Spleen (tissue), 11 donors: ENCODE measurements at regions not wholly inside any gene's neighbourhood (a gene's known extent, or its start where the extent isn't known, plus 50 kb on each side); places are given as distances from the start of the nearest gene placed in this dataset.

Source experiments
- DNase-seq: peaks from one replicate; pipeline ENCODE4 v3.0.0-alpha.2; 2020
- H3K27ac ChIP-seq, 8 donors: fragments of 200-600 bp; sonication (generic) in 7 of 8; 1 replicate in 4 of 8; 2 replicates in 4 of 8; pipeline versions ENCODE4 v1.5.0 to v1.8.0; 2016 to 2021; ENCODE audit warnings: inconsistent platforms in 4 of 8, mild to moderate bottlenecking in 4 of 8, moderate library complexity in 1 of 8
- H3K27me3 ChIP-seq, 7 donors: fragments of 200-600 bp; sonication (generic) in 6 of 7; replicated peaks in 1 of 7; 1 replicate in 4 of 7; 2 replicates in 3 of 7; pipeline versions ENCODE4 v1.5.0 to v1.8.0; 2016 to 2021; ENCODE audit warnings: inconsistent platforms in 3 of 7, mild to moderate bottlenecking in 1 of 7
- H3K36me3 ChIP-seq, 6 donors: fragments of 200-600 bp; sonication (generic) in 5 of 6; 1 replicate in 4 of 6; 2 replicates in 2 of 6; pipeline versions ENCODE4 v1.5.0 to v1.8.0; 2016 to 2021; ENCODE audit warnings: inconsistent platforms in 2 of 6
- H3K4me1 ChIP-seq, 6 donors: fragments of 200-600 bp; sonication (generic) in 5 of 6; 1 replicate in 3 of 6; 2 replicates in 3 of 6; pipeline versions ENCODE4 v1.5.0 to v1.8.0; 2016 to 2021; ENCODE audit warnings: inconsistent platforms in 3 of 6
- H3K4me3 ChIP-seq, 8 donors: fragments of 200-600 bp; sonication (generic) in 7 of 8; 1 replicate in 4 of 8; 2 replicates in 4 of 8; pipeline versions ENCODE4 v1.5.0 to v1.8.0; 2016 to 2021; ENCODE audit warnings: inconsistent platforms in 4 of 8, mild to moderate bottlenecking in 4 of 8, moderate library complexity in 2 of 8
- H3K9me3 ChIP-seq, 8 donors: fragments of 200-600 bp; sonication (generic) in 7 of 8; 1 replicate in 4 of 8; 2 replicates in 4 of 8; pipeline versions ENCODE4 v1.5.0 to v1.8.0; 2016 to 2021; ENCODE audit warnings: inconsistent platforms in 4 of 8
- POLR2A ChIP-seq, 3 donors: fragments of 450-650 bp; IDR thresholded peaks; one replicate each; pipeline ENCODE4 v1.5.1; 2017; ENCODE audit warnings: antibody characterized with exemption in 3 of 3, mild to moderate bottlenecking in 1 of 3
- POLR2AphosphoS5 ChIP-seq, 3 donors: sonication (generic); formaldehyde crosslinking; IDR thresholded peaks; one replicate each; pipeline ENCODE4 v1.5.1; 2017; ENCODE audit warnings: antibody characterized with exemption in 3 of 3
- WGBS, 5 donors: extraction: QIAGEN DNeasy Blood & Tissue Kit in 3 of 5; methylation state at CpG; one replicate each; pipeline versions ENCODE4 v1.1.5 to v1.1.7; 2013 to 2018; 5-methylcytosine and 5-hydroxymethylcytosine counted together
- intact Hi-C: fragments of 100-400 bp; cut with DNase I; formaldehyde crosslinking; loops from one replicate; pipeline ENCODE4 v1.15.0; 2023; ENCODE audit warnings: low total_unique reads
- TF ChIP-seq, protein P1 (sequence below), 11 experiments: fragments of 200-600 bp in 7 of 11; fragments of 450-650 bp in 4 of 11; sonication (generic) in 4 of 11; IDR thresholded peaks in 8 of 11; conservative IDR thresholded peaks in 3 of 11; 1 replicate in 7 of 11; 2 replicates in 4 of 11; pipeline versions ENCODE4 v1.4.0 to v1.8.0; 2016 to 2021; ENCODE audit warnings: antibody characterized with exemption in 11 of 11, inconsistent platforms in 4 of 11, mild to moderate bottlenecking in 1 of 11
- donor health status: healthy with polysubstance abuse.
- donor health status: DM: no; HTN: no; CAD: no; lungs with moderate emphysema.
- donor health status: DM: no; HTN: no; CAD: no.
- donor health status: Bipolar disorder and iron deficiency.
- donor health status: healthy.
- donor health status: DM: no; HTN: no; CAD: no.
- donor health status: DM: yes; HTN: yes; CAD: no.

DNA sequence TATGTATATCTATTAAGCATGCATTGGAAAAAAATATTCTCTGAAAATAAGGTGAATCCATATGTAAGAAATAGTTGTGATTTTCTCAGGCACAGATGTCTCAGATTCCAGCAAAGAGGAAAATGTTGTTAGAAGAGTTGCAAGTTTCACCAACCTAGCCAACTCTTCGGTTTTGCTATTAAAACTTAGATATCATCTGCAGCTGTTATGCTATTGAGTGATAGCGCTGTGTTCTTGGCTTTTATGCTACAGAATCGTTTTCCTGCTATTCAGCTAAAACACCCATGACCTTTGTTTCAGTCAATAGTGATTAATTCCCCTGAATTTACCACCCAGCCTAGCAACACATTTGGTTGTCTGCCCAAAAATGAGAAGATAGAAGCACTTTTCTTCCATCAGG, 795.6 kb upstream of the ANO3 start:
- intact Hi-C loops = no loop called here
- no peak for DNase-seq
- H3K9me3 ChIP-seq = peaks cover 0 to 5% (median 0%) of the 10 kb centered on the region in 8 donors
- H3K4me1 ChIP-seq = no peaks in the 10 kb centered on the region
- no peaks in the 10 kb centered on the region for H3K36me3 ChIP-seq
- no peak overlapping the region for H3K27ac ChIP-seq
- H3K27me3 ChIP-seq = no peaks in the 10 kb centered on the region
- H3K4me3 ChIP-seq = no peak overlapping the region
- TF ChIP-seq POLR2AphosphoS5 (IDR thresholded peaks at IDR 0.05) = no peak
- TF ChIP-seq, protein P1, sequence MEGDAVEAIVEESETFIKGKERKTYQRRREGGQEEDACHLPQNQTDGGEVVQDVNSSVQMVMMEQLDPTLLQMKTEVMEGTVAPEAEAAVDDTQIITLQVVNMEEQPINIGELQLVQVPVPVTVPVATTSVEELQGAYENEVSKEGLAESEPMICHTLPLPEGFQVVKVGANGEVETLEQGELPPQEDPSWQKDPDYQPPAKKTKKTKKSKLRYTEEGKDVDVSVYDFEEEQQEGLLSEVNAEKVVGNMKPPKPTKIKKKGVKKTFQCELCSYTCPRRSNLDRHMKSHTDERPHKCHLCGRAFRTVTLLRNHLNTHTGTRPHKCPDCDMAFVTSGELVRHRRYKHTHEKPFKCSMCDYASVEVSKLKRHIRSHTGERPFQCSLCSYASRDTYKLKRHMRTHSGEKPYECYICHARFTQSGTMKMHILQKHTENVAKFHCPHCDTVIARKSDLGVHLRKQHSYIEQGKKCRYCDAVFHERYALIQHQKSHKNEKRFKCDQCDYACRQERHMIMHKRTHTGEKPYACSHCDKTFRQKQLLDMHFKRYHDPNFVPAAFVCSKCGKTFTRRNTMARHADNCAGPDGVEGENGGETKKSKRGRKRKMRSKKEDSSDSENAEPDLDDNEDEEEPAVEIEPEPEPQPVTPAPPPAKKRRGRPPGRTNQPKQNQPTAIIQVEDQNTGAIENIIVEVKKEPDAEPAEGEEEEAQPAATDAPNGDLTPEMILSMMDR (IDR thresholded peaks at IDR 0.05 in 8 of 11, conservative IDR thresholded peaks at IDR 0.05 in 3 of 11) = no peak
- TF ChIP-seq POLR2A (IDR thresholded peaks at IDR 0.05) = no peak
- 41 to 64% (median 47%) methylated on average over 3 of the region's 3 CpGs for WGBS, 5 donors

DNA sequence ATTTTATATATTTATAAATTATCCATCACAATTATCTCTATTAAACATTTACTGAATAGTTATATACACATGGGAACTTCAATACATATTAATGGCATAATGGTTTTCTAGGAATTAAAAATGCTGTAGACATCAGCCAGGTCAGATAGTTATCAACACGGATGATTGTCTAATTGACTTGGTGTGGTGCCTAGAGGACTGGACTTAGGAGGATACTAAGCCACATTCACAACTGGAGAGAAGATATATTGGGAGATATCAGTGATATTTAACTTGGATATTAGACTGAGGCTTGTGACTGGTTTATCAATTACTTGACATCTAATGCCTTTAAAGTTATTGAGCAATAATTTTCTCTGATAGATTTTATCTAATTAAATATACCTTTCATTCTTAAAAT, 794.5 kb upstream of the ANO3 start:
- intact Hi-C loops = no loop called here
- WGBS, 5 donors = 54 to 90% (median 86%) methylated on average over 1 of the region's 1 CpG

DNA sequence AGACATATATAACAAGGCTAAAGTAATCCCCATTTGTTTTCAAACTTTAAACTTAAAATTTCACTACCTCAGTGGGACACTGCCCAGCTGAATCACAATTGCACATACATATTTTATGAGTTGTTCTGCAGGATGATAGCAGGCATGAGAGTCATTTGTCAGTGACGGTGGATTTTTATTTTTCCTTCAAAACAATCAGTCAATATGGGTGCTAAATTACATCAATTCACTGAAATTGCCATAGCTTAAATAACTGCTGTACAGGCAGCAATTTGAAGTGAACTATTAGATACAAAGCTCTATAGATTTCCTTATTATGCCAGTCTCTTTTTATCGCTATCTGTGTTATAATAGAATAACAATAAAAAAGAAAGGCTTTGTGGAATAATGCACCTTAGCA, 784.6 kb upstream of the ANO3 start:
- intact Hi-C loops = no loop called here
- H3K9me3 ChIP-seq = peaks cover 0 to 3% (median 0%) of the 10 kb centered on the region in 8 donors
- no peak for DNase-seq
- 82 to 95% (median 90%) methylated on average over 2 of the region's 2 CpGs for WGBS, 5 donors
- no peak overlapping the region for H3K27ac ChIP-seq
- no peaks in the 10 kb centered on the region for H3K27me3 ChIP-seq
- H3K36me3 ChIP-seq = no peaks in the 10 kb centered on the region
- H3K4me1 ChIP-seq = no peaks in the 10 kb centered on the region
- no peak for TF ChIP-seq POLR2AphosphoS5 (IDR thresholded peaks at IDR 0.05)
- TF ChIP-seq, protein P1 (IDR thresholded peaks at IDR 0.05 in 8 of 11, conservative IDR thresholded peaks at IDR 0.05 in 3 of 11) = no peak
- TF ChIP-seq POLR2A (IDR thresholded peaks at IDR 0.05) = no peak
- no peak overlapping the region for H3K4me3 ChIP-seq

More for the DNA sequence above, 794.5 kb upstream of the ANO3 start:
- Histone ChIP-seq H3K9me3 (peaks cover 0 to 5% (median 0%) of the 10 kb centered on the region in 8 donors), H3K27me3 (no peaks in the 10 kb centered on the region), H3K27ac (no peak overlapping the region), H3K4me1 (no peaks in the 10 kb centered on the region), H3K36me3 (no peaks in the 10 kb centered on the region), H3K4me3 (no peak overlapping the region)
- no peak for TF ChIP-seq POLR2AphosphoS5 (IDR thresholded peaks at IDR 0.05)
- TF ChIP-seq, protein P1 (IDR thresholded peaks at IDR 0.05 in 8 of 11, conservative IDR thresholded peaks at IDR 0.05 in 3 of 11) = no peak
- no peak for TF ChIP-seq POLR2A (IDR thresholded peaks at IDR 0.05)
- no peak for DNase-seq

DNA sequence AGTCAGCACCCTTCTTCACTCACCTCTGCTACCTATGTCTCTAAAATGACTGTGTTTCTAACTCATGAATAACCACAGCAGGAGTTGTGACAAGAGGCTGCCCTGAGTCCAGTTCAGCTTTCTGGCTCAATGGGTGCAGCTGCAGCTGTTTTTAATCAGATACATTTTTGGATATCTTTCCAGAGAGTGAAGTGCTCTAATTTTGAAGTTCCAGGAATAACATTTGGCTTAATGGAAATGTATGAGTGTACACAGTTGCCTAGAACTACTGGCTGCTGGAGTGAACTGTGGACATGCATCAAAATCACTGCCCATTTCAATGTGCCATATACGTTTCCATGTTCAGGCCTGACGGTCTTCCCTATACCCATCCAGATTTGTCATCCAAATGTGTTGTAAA, 769.5 kb upstream of the ANO3 start:
- Histone ChIP-seq H3K9me3 (peaks cover 0 to 5% (median 0%) of the 10 kb centered on the region in 8 donors), H3K36me3 (no peaks in the 10 kb centered on the region), H3K4me3 (no peak overlapping the region), H3K4me1 (no peaks in the 10 kb centered on the region), H3K27me3 (no peaks in the 10 kb centered on the region), H3K27ac (no peak overlapping the region)
- WGBS, 5 donors = 68 to 81% (median 76%) methylated on average over 2 of the region's 2 CpGs
- no peak for DNase-seq
- intact Hi-C loops = no loop called here
- TF ChIP-seq POLR2A (IDR thresholded peaks at IDR 0.05) = no peak
- TF ChIP-seq, protein P1 (IDR thresholded peaks at IDR 0.05 in 8 of 11, conservative IDR thresholded peaks at IDR 0.05 in 3 of 11) = no peak
- no peak for TF ChIP-seq POLR2AphosphoS5 (IDR thresholded peaks at IDR 0.05)
